IMR-90 (cell line): ENCODE measurements at regions not wholly inside any gene's neighbourhood (a gene's known extent, or its start where the extent isn't known, plus 50 kb on each side); places are given as distances from the start of the nearest gene placed in this dataset.

Source experiments
- ATAC-seq: fragments of 200-7000 bp; cut with Tn5 transposase; 2 replicates; pipeline ENCODE4 v1.9.1; 2020; ENCODE audit warnings: low read depth, mild to moderate bottlenecking, moderate library complexity
- BruUV-seq: library from RNA; stranded (reverse); fragments of 400-500 nt; replicated peaks from 2 replicates; lab custom pipeline; 2021; lab: Mats Ljungman, UMichigan
- CTCF ChIA-PET: fragments of 300-600 bp; formaldehyde crosslinking; extraction: SDS; loops from one replicate; lab custom pipeline; 2021; ENCODE audit warnings: antibody characterized with exemption; lab: Yijun Ruan, JAX
- POLR2A ChIA-PET: fragments of 300-600 bp; sonication (Branson Sonifier 250); formaldehyde crosslinking; loops from one replicate; lab custom pipeline; 2022; ENCODE audit warnings: antibody characterized with exemption; ENCODE audit not compliant: unreplicated experiment; lab: Charles Lee
- DNase-seq: peaks from one replicate; pipeline ENCODE4 v3.0.0; 2013
- H2AFZ ChIP-seq: replicated peaks from 2 replicates; pipeline ENCODE3; 2013; ENCODE audit warnings: low read length, mild to moderate bottlenecking; ENCODE audit not compliant: poor library complexity
- H2AK5ac ChIP-seq: 2 replicates; pipeline ENCODE4 v1.6.1; 2013; ENCODE audit warnings: low read depth, low read length, inconsistent platforms
- H2AK9ac ChIP-seq: replicated peaks from 2 replicates; pipeline ENCODE3; 2013; ENCODE audit warnings: mild to moderate bottlenecking, low read depth, low read length, moderate library complexity; ENCODE audit not compliant: poor library complexity
- H2BK120ac ChIP-seq: 2 replicates; pipeline ENCODE4 v1.6.1; 2013; ENCODE audit warnings: low read depth, low read length, inconsistent platforms
- H2BK15ac ChIP-seq: 3 replicates; pipeline ENCODE4 v1.6.1; 2013; ENCODE audit warnings: low read depth, low read length, inconsistent platforms
- H2BK20ac ChIP-seq: 2 replicates; pipeline ENCODE4 v1.6.1; 2013; ENCODE audit warnings: low read depth, mild to moderate bottlenecking, inconsistent platforms, low read length, moderate library complexity
- H2BK5ac ChIP-seq: 2 replicates; pipeline ENCODE4 v1.6.1; 2013; ENCODE audit warnings: mild to moderate bottlenecking, low read depth, low read length, inconsistent platforms; ENCODE audit not compliant: poor library complexity, severe bottlenecking
- H3K14ac ChIP-seq: replicated peaks from 2 replicates; pipeline ENCODE4 v1.6.1; 2013; ENCODE audit warnings: low read depth, low read length, inconsistent platforms
- H3K18ac ChIP-seq: 2 replicates; pipeline ENCODE4 v1.6.1; 2013; ENCODE audit warnings: low read depth, low read length, control low read depth
- H3K23ac ChIP-seq: 2 replicates; pipeline ENCODE4 v1.6.1; 2013; ENCODE audit warnings: low read depth, low read length, inconsistent platforms
- H3K27ac ChIP-seq: 2 replicates; pipeline ENCODE4 v1.5.1; 2013; ENCODE audit warnings: mild to moderate bottlenecking, control low read depth, low read length; ENCODE audit not compliant: insufficient read depth
- H3K27me3 ChIP-seq: 2 replicates; pipeline ENCODE4 v1.6.1; 2013; ENCODE audit warnings: low read length; ENCODE audit not compliant: control insufficient read depth, insufficient read depth
- H3K36me3 ChIP-seq: 2 replicates; pipeline ENCODE4 v1.6.1; 2013; ENCODE audit warnings: low read length, mixed read lengths; ENCODE audit not compliant: control insufficient read depth, insufficient read depth
- H3K4ac ChIP-seq: 2 replicates; pipeline ENCODE4 v1.6.1; 2013; ENCODE audit warnings: low read depth, low read length, inconsistent platforms
- H3K4me1 ChIP-seq: 2 replicates; pipeline ENCODE4 v1.6.1; 2013; ENCODE audit warnings: low read length, mixed read lengths; ENCODE audit not compliant: control insufficient read depth, insufficient read depth
- H3K4me2 ChIP-seq: 2 replicates; pipeline ENCODE4 v1.6.1; 2013; ENCODE audit warnings: low read depth, mild to moderate bottlenecking, control low read depth, low read length, moderate library complexity
- H3K4me3 ChIP-seq: 2 replicates; pipeline ENCODE4 v1.5.1; 2013; ENCODE audit warnings: low read depth, mild to moderate bottlenecking, control low read depth, low read length, moderate library complexity; ENCODE audit not compliant: insufficient read depth
- H3K56ac ChIP-seq: 2 replicates; pipeline ENCODE4 v1.6.1; 2013; ENCODE audit warnings: low read length, inconsistent platforms; ENCODE audit not compliant: insufficient read depth; ENCODE audit errors: extremely low read depth
- H3K79me1 ChIP-seq, 2 experiments: 2 replicates each; pipeline ENCODE4 v1.6.1; 2013; ENCODE audit warnings: low read length in 2 of 2, inconsistent platforms in 1 of 2, low read depth in 1 of 2
- H3K9ac ChIP-seq: 2 replicates; pipeline ENCODE4 v1.6.1; 2013; ENCODE audit warnings: low read depth, low read length, control low read depth
- H3K9me1 ChIP-seq: 2 replicates; pipeline ENCODE4 v1.6.1; 2013; ENCODE audit warnings: low read length, inconsistent platforms; ENCODE audit not compliant: insufficient read depth
- H3K9me3 ChIP-seq: 2 replicates; pipeline ENCODE4 v1.6.1; 2013; ENCODE audit warnings: low read length; ENCODE audit not compliant: control insufficient read depth, insufficient read depth
- H4K20me1 ChIP-seq: 2 replicates; pipeline ENCODE4 v1.6.1; 2013; ENCODE audit warnings: low read length, inconsistent platforms; ENCODE audit not compliant: insufficient read depth
- H4K5ac ChIP-seq: 2 replicates; pipeline ENCODE4 v1.6.1; 2013; ENCODE audit warnings: mild to moderate bottlenecking, low read depth, low read length, control low read depth
- H4K8ac ChIP-seq, 2 experiments: 2 replicates each; pipeline ENCODE4 v1.6.1; 2013; ENCODE audit warnings: low read depth in 2 of 2, low read length in 2 of 2, control low read depth in 1 of 2, inconsistent platforms in 1 of 2
- H4K91ac ChIP-seq: 2 replicates; pipeline ENCODE4 v1.6.1; 2013; ENCODE audit warnings: low read depth, low read length, inconsistent platforms; ENCODE audit not compliant: insufficient read depth
- CTCF ChIP-seq: conservative IDR thresholded peaks from 2 replicates; pipeline ENCODE4 v1.5.1; 2012; ENCODE audit warnings: mild to moderate bottlenecking, low read depth, low read length, improper control_type of control experiment
- USF2 ChIP-seq: fragments of 150-350 bp; IDR thresholded peaks from 2 replicates; pipeline ENCODE4 v1.6.1; 2017; ENCODE audit warnings: mild to moderate bottlenecking, antibody characterized with exemption, low read length, low read depth
- WGBS, 2 experiments: methylation state at CpG; one replicate each; pipeline versions ENCODE4 v1.1.5 to v1.1.7; 2013; ENCODE audit warnings: missing lambda C conversion rate in 2 of 2; ENCODE audit not compliant: insufficient read length in 1 of 2; ENCODE audit errors: extremely low coverage in 2 of 2; 5-methylcytosine and 5-hydroxymethylcytosine counted together
- dilution Hi-C: fragments of 300-500 bp; cut with HindIII; formaldehyde crosslinking; loops from one replicate; pipeline ENCODE4 v1.14.3; 2018; ENCODE audit warnings: low sequenced_read_pairs; ENCODE audit not compliant: unreplicated experiment
- in situ Hi-C: fragments of 300-500 bp; cut with MboI; formaldehyde crosslinking; loops from 3 replicates; pipeline ENCODE4 v1.14.3; 2019; ENCODE audit warnings: low sequenced_read_pairs, inconsistent platforms, mixed read lengths
- intact Hi-C: fragments of 100-400 bp; cut with micrococcal nuclease; formaldehyde crosslinking; loops from 2 replicates; pipeline ENCODE4 v1.10.0; 2022

GRCh38 chrX:150038315-150038714, 100.0 kb upstream of the EOLA2 start:
- ATAC-seq (peak; percentile 58), DNase-seq (no peak)
- Histone ChIP-seq H3K14ac (0 out of 2 replicates have a peak overlapping the region, but pooled peaks have one; percentile 30), H3K9me1 (no peaks in the 10 kb centered on the region), H4K20me1 (no peaks in the 10 kb centered on the region), H4K8ac (peak overlapping the region; percentile 57 to 59; a peak in 3 of 4 replicates), H3K56ac (0 out of 2 replicates have a peak overlapping the region, but pooled peaks have one; percentile 11), H3K23ac (no peak overlapping the region; the same call in none of the 2 replicates), H3K27me3 (no peaks in the 10 kb centered on the region), H3K4me1 (peaks cover 3% of the 10 kb centered on the region; the same call in 1 of the 2 replicates), H3K4me3 (no peak overlapping the region), H3K36me3 (no peaks in the 10 kb centered on the region), H3K27ac (peak overlapping the region; percentile 45; the same call in 1 of the 2 replicates), H3K9me3 (no peaks in the 10 kb centered on the region), H3K4ac (peak overlapping the region; percentile 56), H2AK9ac (no peak overlapping the region), H2BK20ac (peak overlapping the region; percentile 85; the same call in 1 of the 2 replicates), H2AK5ac (no peak overlapping the region), H4K91ac (peak overlapping the region; percentile 54; the same call in 1 of the 2 replicates), H2BK15ac (peak overlapping the region; percentile 28; the same call in 1 of the 3 replicates), H2AFZ (no peak overlapping the region), H3K18ac (peak overlapping the region; percentile 30; the same call in 1 of the 2 replicates), H2BK5ac (peak overlapping the region; percentile 82), H3K9ac (no peak overlapping the region), H3K4me2 (no peak overlapping the region), H3K79me1 (no peaks in the 10 kb centered on the region), H4K5ac (no peak overlapping the region), H2BK120ac (peak overlapping the region; percentile 89)
- ChIA-PET CTCF (no interaction called here), POLR2A (no interaction called here)
- BruUV-seq: no TSS peak
- intact Hi-C loops (loop anchor here (5.0 kb wide), 2 partner anchors 164 to 324 kb away; partner anchors contain the start of gene MAMLD1), in situ Hi-C loops (no loop called here), dilution Hi-C loops (no loop called here)
- no CpG with 5 or more reads among the region's 3 CpGs for WGBS, 2 experiments
- TF ChIP-seq CTCF (no peak), USF2 (no peak)
